Erythroblast (primary cell): ENCODE measurements at regions not wholly inside any gene's neighbourhood (a gene's known extent, or its start where the extent isn't known, plus 50 kb on each side); places are given as distances from the start of the nearest gene placed in this dataset.
"Not testable (repeated sequence)": the region's sequence is repeated elsewhere in the genome, so short reads cannot be mapped to it uniquely, and the experiment has no call there.

Source experiments
- DNase-seq, 2 experiments: peaks; one replicate each; lab custom pipeline; 2025; lab: John Stamatoyannopoulos, UW

DNA sequence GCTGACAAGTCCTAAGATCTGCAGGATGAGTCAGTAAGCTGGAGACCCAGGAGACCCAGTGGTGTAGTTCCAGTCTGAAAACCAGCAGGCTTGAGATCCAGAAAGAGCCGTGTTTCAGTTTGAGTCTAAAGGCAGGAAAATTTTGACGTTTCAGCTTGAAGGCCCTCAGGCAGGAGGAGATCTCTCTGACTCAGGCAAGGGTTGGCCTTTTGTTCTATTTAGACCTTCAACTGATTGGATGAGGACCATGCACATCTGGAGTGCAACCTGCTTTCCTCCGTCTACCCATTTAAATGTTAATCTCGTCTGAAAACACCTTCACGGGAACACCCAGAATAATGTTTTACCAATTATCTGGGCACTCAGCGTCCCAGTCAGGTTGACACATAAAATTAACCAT, 69.5 kb downstream of the NPIPA7 start:
- not testable (repeated sequence) for DNase-seq

DNA sequence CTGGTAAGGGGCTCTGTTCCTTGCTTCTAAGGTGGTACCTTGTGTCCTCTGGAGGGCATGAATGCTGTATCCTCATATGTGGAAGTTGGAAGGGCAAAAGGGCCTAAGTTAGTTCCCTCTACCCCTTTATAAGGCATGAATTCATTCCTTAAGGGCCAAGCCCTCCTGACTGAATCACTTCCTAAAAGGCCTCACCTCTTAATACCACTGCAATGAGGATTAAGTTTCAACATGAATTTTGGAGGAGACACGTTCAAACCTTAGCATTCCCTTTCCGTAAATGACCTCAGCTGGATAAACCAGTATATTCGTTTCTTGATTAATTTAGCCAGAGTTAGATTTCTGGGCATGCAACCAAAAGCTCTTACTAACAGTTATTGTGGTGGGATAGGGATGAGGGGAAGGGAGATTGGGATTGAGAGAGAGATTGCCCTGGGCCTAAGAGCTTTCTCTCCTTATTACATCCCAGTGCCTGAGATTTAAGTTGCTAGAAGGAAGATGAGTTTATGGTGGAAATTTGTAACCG, 70.8 kb downstream of the NPIPA7 start:
- not testable (repeated sequence) for DNase-seq

DNA sequence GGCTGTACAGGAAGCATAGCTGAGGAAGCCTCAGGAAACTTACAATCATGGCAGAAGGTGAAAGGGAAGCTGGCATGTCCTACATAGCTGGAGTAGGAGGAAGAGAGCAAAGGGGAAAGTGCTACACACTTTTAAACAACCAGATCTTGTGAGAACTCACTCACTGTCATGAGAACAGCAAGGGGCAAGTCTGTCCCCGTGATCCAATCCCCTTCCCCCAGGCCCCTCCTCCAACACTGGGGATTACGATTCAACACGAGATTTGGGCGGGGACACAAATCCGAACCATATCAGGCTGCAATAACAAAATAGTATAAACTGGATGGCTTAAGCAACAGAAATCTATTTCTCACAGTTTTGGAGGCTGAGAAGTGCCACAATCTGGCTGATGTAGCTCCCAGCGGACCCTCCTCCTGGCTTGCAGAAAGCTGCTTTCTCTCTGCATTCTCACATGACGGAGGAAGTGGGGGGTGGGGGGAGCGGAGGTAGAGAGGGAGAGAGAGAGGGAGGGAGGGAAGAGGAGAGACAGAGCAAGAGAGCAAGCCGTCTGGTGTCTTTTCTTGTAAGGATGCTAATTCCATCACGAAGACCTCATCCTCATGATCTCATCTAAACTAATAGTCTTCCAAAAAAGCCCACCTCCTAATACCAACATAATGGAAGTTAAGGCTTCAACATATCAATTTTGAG, 72.9 kb downstream of the NPIPA7 start:
- not testable (repeated sequence) for DNase-seq

DNA sequence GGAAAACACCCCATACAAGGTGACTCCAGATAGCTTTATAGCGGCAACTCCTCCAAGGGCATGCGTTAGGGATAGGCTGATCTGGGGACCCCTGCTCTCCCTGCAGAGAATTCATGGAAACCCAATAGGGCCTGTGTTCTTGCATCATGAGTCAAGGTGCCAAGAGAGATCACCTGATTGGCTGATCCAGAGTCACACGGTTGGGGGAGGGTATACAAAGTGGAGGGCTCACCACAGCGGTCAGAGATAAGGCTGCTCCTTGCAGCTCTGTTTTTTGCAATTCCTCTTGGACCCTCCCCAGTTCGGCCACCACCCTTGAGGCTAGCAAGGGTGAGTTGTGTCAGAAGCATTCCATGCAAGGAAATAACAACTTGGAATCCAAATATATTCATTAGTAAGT, 79.6 kb downstream of the NPIPA7 start:
- DNase-seq = not testable (repeated sequence)

DNA sequence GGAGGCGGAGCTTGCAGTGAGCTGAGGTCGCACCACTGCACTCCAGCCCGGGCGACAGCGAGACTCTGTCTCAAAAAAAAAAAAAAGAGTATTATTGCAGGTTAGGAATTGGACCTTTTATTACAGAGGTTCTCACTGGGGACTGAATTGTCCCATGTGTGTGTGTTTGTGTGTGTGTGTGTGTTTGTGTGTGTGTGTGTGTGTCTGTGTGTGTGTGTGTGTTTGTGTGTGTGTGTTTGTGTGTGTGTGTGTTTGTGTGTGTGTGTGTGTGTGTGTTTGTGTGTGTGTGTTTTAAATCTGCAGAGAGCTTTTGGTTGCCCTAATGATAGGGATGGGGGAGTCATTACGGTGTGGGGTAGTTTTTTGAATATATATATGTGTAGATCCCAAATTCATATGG, 84.9 kb downstream of the NPIPA7 start:
- DNase-seq = not testable (repeated sequence)

DNA sequence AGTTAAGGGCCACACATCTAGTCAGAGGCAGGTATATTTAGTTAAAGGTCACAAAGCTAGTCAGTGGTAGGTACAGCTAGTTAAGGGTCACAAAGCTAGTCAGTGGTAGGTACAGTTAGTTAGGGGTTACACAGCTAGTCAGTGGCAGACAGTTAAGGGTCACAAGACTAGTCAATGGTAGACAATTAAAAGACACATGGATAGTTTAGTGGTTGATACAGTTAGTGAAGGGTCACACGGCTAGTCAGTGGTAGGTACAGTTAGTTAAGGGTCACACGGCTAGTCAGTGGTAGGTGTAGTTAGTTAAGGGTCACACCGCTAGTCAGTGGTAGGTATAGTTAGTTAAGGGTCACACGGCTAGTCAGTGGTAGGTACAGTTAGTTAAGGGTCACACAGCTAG, 110.0 kb downstream of the NPIPA7 start:
- DNase-seq = not testable (repeated sequence)

DNA sequence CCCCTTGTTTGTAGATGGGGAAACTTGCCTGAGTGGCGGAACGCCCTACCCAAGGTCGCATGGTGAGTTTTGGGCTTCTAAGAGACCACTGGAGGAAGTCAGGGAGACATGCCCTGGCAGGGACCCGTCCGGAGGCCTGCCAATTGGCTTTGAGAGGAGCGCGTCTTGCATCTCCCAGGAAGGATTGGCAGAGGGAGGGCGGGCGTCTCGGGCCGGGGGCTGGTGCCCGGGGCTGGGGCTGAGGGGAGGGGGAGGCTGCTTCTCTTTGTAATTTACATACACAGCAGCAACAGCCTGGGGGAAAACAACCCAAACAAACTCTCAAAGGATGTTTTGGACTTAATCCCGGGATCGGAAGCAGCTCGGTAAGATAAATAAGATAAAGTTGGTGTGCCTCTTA, 110.5 kb downstream of the NPIPA7 start:
- DNase-seq = not testable (repeated sequence)

DNA sequence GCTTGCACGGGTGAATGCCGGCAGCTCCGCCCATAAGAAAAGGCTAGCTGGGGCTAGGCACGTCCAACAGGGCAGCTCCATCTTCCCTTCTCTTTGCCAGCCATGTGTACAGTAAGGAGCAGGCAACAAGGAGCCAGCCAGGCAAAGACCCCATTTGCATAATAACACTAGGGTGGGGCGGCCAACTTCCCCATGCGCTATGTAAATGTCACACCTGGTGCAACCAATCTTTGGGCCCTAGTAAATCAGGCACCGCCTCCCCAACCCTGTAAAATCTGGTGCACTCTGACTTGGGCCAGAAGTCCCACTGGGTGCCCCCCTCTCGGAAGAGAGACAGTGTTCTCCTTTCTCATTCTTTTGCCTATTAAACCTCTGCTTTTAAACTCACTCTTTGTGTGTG, 115.2 kb downstream of the NPIPA7 start:
- DNase-seq = not testable (repeated sequence)

DNA sequence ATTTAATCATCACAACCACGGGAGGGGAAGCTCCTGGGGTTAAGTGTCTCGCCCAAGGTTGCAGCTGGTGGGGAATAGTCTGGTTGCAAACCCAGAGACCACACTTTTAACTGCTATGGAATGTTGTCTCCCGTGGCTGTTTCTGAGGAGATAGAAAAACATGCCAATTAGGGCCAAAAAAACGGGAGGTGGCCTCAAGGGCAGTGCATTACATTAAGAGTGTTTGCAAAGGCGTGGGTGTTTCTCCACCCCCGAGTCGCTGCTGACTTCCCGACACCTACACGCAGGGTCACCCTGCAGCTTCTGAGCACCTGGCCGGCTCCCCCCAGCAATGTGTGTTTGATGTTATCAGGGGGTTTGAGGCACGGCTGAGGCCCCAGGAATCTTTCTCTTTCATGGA, 116.1 kb downstream of the NPIPA7 start:
- not testable (repeated sequence) for DNase-seq

DNA sequence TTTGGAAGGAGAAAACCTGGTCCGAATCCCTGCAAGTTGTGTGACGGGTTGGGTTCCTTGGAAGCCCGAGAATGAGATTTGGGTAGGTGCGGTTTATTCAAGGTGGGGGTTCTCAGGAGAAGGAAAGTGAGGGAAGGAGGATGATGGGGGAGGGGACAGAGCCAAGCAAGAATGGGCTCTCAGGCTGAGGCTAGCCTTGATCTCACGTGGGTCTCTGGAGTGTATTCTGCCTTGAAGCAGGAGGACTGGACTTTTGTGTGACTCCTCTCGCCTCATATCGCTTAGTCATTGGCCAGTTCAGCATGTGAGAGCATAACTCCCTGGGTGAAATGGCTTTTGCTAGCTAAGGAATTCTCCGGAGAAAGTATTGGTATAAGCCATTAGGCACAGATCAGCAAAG, 120.9 kb downstream of the NPIPA7 start:
- not testable (repeated sequence) for DNase-seq

DNA sequence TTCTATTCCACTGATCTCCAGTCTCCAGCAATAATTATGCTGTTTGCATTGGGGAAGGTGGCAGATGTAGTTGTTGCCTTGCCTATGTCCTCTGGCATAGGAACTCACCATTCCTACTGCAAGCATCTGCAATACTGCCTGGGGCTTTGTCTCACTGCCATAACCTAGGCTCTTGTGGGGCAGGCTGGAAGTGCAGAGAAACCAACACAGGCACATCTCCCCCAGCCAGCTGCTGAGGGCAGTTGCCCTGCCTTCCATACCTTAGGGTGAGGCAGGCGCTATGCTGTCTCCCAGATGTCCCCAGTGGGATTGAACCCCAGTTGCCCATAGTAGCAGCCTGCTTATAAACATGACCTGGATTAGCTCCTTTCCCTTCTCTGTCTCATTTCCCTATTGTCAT, 128.1 kb downstream of the NPIPA7 start:
- not testable (repeated sequence) for DNase-seq

DNA sequence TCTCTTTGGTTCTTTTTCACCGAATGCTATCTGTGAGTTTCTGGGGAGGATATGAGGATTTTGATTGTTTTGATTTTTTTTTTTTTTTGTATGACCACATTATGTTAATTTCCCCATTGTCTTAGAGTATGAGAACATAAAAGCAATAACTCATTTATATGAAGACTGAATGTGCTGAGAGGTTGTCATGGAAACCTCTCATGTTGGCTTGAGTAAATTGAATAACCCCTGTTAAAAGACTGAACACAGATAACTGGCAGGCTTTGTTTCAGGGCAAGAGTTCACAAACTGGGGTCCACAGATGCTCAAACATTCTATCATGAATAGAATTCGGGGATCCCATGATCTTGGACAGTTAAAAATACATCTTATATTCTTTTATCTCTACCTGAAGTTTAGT, 129.4 kb downstream of the NPIPA7 start:
- DNase-seq = not testable (repeated sequence)

DNA sequence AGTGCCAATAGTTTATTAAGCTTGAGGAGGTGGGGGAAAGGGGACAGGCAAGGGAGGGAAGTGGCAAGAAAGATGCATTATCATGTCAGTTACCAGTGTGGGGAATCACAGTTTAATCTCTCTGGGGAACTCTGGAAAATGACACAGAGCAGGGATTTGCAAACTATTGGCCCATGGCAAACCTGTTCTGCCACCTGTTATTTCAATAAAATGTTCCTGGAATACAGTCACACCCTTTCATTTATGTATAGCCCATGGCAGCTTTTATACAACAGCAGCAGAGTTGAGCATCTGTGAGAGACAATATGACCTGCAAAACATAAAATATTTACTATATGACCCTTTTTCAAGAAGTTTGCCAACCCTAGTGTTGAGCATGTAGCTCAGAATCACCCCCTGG, 140.5 kb downstream of the NPIPA7 start:
- not testable (repeated sequence) for DNase-seq

DNA sequence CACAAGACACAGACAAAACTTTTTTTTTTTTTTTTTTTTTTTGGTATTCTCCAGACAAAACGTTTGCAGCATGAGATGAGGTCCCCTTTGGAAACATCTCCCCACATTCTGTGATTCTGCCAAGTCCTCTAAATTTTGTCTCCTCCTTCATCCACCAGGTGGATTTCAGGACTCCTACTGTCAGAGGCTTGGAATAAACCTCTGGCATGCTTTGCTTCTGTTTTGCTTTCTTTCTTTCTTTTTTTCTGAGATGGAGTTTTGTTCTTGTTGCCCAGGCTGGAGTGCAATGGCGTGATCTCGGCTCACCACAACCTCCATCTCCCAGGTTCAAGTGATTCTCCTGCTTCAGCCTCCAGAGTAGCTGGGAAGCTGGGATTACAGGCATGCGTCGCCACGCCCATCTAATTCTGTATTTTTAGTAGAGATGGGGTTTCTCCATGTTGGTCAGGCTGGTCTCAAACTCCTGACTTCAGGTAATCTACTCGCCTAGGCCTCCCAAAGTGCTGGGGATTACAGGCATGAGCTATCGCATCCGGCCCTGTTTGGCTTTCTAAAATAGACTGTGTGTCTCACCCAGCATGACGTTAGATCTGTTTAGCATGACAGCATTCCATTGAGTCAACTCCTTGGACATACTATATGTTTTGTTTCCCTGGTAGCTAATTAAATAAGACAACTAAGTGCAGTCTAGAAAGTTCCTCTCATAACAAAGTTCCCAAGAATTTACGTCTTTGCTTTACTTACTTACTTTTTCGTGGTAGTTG, 142.5 kb downstream of the NPIPA7 start:
- not testable (repeated sequence) for DNase-seq

DNA sequence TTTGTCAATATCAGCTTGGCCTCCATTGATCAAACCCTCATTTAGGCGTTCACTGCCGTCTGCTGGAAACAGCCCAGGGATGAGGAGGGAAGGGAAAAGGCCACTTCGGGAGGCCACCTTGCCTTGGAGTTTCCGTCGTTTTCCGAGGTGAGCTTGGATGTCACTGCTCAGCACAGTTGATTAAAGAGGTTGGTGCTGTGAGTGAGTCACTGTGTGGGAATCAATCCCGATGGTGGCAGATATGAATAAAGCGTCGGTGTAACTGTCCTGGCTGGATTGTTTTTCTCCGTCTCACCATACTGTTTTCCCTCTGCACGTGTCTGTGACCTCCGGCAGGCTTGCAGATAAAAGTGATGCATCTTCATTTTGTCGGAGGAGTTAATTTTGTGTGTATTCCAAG, 148.1 kb downstream of the NPIPA7 start:
- DNase-seq = not testable (repeated sequence)

DNA sequence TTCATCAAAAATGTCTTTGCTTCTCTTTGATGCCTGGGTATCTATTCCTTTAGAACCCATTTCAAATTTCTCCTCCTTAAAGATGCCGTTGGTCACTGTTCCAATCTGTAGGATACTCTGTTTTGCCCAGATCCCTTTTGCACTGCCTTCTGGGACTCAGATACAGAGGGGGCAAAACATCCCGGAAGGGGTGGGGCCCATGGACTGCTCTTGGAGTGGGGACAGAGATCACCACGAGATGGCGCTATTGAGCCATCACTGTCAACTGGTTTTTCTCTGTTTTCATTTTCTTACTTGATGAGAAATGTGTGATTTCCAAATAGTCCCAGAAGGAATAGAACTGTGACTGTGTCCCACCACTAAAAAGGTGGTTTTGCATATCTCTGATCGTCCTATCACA, 151.8 kb downstream of the NPIPA7 start:
- not testable (repeated sequence) for DNase-seq

DNA sequence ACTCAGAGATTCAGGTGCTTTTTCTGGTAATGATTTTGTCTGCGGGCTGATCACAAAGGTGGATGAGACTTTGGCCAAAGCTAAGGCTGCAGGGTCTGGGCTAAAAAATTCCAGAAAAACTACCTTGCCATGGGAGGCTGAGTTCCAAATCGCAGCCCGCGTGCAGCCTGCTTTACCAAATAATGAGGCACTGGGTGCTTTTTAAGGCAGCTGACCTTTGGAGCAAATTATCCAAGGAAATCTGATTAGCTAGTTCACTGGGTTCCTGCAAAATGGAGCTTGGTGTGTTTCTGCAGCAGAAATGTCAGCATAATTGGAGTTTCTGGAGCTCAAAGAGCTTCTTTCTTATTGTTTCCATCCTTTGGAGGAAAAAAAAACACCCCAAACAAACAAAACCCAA, 156.6 kb downstream of the NPIPA7 start:
- not testable (repeated sequence) for DNase-seq

DNA sequence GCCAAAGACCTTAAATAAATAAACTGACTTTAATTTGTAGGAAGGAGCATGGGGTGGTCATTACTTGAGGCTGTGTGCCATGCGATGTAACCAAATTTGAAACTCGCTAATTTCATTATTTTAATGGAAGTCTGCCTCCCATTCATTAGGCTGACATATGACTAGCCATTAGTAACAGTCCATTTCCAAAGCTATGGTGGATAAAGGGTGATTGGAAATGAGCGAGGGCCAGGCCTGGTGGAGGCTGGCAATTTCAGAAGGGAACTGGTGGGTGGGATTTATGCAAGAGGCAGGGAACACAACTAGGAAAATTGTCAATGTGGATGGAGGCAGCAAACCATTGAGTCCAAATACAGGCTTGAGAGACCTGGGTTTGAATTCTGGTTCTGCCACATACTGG, 157.2 kb downstream of the NPIPA7 start:
- not testable (repeated sequence) for DNase-seq

DNA sequence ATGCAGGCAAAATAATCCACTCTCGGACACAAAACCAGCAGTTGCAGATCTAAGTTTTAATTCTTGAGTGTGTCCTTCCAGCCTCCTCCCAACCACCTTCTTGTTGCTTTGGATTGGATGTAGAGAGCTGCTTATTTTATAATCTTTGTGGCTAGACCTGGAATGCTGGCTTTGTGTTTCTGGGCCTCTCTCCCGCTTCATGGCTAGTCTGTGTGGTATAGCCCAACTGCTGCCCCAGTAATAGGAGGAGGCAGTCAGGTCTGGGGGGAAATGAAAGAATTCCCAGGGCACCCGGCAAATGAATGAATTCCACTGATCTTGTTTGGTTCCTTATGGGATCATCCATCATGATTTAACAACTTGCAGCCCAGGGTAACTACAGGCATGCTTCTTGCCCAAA, 170.8 kb downstream of the NPIPA7 start:
- not testable (repeated sequence) for DNase-seq

DNA sequence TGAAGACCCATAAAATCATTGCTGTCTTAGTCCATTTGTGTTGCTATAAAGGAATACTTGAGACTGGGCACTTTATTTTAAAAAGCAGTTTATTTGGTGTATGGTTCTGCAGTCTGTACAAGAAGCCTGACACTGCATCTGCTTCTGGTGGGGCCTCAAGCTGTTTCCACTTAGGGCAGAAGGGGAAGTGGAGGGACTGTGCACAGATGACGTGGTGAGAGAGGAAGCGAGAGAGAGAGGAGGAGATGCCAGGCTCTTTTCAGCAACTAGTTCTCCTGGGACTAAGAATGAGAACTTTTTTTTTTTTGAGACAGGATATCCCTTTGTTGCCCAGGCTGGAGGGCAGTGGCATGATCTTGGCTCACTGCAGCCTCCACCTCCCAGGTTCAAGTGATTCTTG, 171.9 kb downstream of the NPIPA7 start:
- DNase-seq = not testable (repeated sequence)

DNA sequence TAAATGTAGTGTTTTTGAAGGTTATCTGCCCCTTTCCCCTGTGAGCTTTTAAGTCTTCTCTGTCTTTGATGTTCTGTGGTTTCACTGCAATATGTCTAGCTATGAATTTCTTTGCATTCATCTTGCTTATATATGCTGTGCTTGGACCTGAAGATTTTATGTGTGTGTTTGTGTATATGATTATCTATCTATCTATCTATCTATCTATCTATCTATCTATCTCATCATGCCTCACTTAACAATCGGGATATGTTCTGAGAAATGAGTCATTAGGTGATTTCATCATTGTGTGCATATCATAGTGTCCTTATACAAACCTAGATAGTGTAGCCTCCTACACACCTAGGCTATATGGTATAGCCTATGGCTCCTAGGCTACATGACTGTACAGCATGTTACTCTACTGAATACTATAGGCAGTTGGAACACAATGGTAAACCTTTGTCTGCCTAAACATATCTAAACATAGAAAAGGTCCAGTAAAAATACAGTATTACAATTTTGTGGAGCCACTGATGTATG, 173.9 kb downstream of the NPIPA7 start:
- DNase-seq = not testable (repeated sequence)

DNA sequence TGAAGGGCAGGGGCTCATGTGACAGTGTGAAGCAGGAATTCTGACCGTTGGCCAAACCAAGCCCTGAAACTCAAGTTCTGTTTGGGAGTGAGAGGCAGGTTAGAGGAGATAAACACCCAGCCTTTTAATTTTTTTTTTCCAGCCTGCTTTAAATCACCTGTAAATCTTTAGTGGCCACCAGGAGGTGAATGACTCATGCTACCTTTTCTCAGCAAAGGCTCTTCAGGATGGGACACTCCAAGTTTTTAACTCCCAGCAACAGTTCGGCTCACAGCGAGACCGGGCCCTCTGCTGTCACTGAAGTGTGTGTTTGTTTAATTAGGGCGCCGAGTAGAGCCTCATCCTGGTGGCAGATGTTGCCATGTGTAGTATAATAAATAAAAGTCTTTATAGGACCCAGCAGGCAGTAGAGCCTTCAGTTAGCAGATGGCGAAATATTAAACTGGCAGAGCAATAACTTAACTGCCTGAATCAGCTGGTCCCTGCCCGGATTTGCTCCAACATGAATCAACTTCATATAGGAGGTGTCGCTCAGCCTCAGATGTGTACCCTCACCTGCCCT, 180.3 kb downstream of the NPIPA7 start:
- DNase-seq = not testable (repeated sequence)
